KMS-11 (cell line): ENCODE measurements at regions not wholly inside any gene's neighbourhood (a gene's known extent, or its start where the extent isn't known, plus 50 kb on each side); places are given as distances from the start of the nearest gene placed in this dataset.

ENCODE experiments used
- H2AFZ ChIP-seq: fragments of 200-600 bp; sonication (generic); 2 replicates; pipeline ENCODE4 v1.6.1; 2016; ENCODE audit warnings: antibody characterized with exemption, mixed run types, low read depth
- H3K27ac ChIP-seq: fragments of 200-600 bp; sonication (generic); 2 replicates; pipeline ENCODE4 v1.6.1; 2016; ENCODE audit warnings: mild to moderate bottlenecking, mixed run types
- H3K27me3 ChIP-seq: fragments of 200-600 bp; sonication (generic); 2 replicates; pipeline ENCODE4 v1.6.1; 2017; ENCODE audit warnings: mild to moderate bottlenecking, low read depth, mixed run types, moderate library complexity; ENCODE audit not compliant: insufficient read depth
- H3K36me3 ChIP-seq: fragments of 200-600 bp; sonication (generic); 2 replicates; pipeline ENCODE4 v1.6.1; 2017; ENCODE audit warnings: mild to moderate bottlenecking, mixed run types; ENCODE audit not compliant: insufficient read depth
- H3K4me1 ChIP-seq: fragments of 200-600 bp; sonication (generic); 2 replicates; pipeline ENCODE4 v1.6.1; 2016; ENCODE audit warnings: mild to moderate bottlenecking, low read depth, mixed run types; ENCODE audit not compliant: poor library complexity, severe bottlenecking
- H3K4me2 ChIP-seq: fragments of 200-600 bp; sonication (generic); 2 replicates; pipeline ENCODE4 v1.7.0; 2016; ENCODE audit warnings: mild to moderate bottlenecking, mixed run types
- H3K4me3 ChIP-seq: fragments of 200-600 bp; sonication (generic); IDR thresholded peaks from 2 replicates; pipeline ENCODE4 v1.6.1; 2017; ENCODE audit warnings: low read depth, low read length, mixed read lengths; ENCODE audit not compliant: insufficient read depth
- H3K79me2 ChIP-seq: fragments of 200-600 bp; sonication (generic); 2 replicates; pipeline ENCODE4 v1.6.1; 2016; ENCODE audit warnings: low read depth, mixed run types; ENCODE audit not compliant: insufficient read depth
- H3K9ac ChIP-seq: fragments of 200-600 bp; sonication (generic); 2 replicates; pipeline ENCODE4 v1.6.1; 2016; ENCODE audit warnings: mild to moderate bottlenecking, mixed run types
- H4K20me1 ChIP-seq: fragments of 200-600 bp; sonication (generic); 2 replicates; pipeline ENCODE4 v1.6.1; 2016; ENCODE audit warnings: mild to moderate bottlenecking, mixed run types; ENCODE audit not compliant: insufficient read depth
- CTCF ChIP-seq: fragments of 200-600 bp; sonication (generic); conservative IDR thresholded peaks from 2 replicates; pipeline ENCODE4 v1.6.1; 2017; ENCODE audit warnings: low read depth, mild to moderate bottlenecking, antibody characterized with exemption, low read length, moderate library complexity, mixed read lengths

- Histone ChIP-seq H3K27ac (no peak overlapping the region), H3K79me2 (no peaks in the 10 kb centered on the region), H3K4me3 (no peak overlapping the region), H2AFZ (no peak overlapping the region), H3K4me2 (no peak overlapping the region), H3K4me1 (no peaks in the 10 kb centered on the region), H4K20me1 (no peaks in the 10 kb centered on the region), H3K27me3 (no peaks in the 10 kb centered on the region), H3K9ac (no peak overlapping the region), H3K36me3 (no peaks in the 10 kb centered on the region)
- TF ChIP-seq CTCF = no peak
Observed at GRCh38 chr7:24216576-24217125, 67.3 kb upstream of the NPY start.

- Histone ChIP-seq H4K20me1 (no peaks in the 10 kb centered on the region), H2AFZ (no peak overlapping the region), H3K4me3 (no peak overlapping the region), H3K4me1 (no peaks in the 10 kb centered on the region), H3K27me3 (no peaks in the 10 kb centered on the region), H3K9ac (no peak overlapping the region), H3K79me2 (no peaks in the 10 kb centered on the region), H3K27ac (no peak overlapping the region), H3K36me3 (no peaks in the 10 kb centered on the region), H3K4me2 (no peak overlapping the region)
- no peak for TF ChIP-seq CTCF
Observed at GRCh38 chr7:24221500-24221899, 62.5 kb upstream of the NPY start.

- no peak for TF ChIP-seq CTCF
- Histone ChIP-seq H3K9ac (no peak overlapping the region), H3K4me3 (no peak overlapping the region)
Observed at GRCh38 chr7:24227068-24227467, 56.9 kb upstream of the NPY start.

GRCh38 chr7:24227603-24228359, 56.2 kb upstream of the NPY start:
- no peak for TF ChIP-seq CTCF
- no peaks in the 10 kb centered on the region for H3K36me3 ChIP-seq
- no peak overlapping the region for H3K4me2 ChIP-seq

More at GRCh38 chr7:24227068-24227467, 56.9 kb upstream of the NPY start:
- H3K4me1 ChIP-seq = no peaks in the 10 kb centered on the region
- no peaks in the 10 kb centered on the region for H3K79me2 ChIP-seq
- no peak overlapping the region for H3K27ac ChIP-seq
- no peak overlapping the region for H2AFZ ChIP-seq
- H4K20me1 ChIP-seq = no peaks in the 10 kb centered on the region
- no peak overlapping the region for H3K4me2 ChIP-seq
- no peaks in the 10 kb centered on the region for H3K36me3 ChIP-seq
- H3K27me3 ChIP-seq = no peaks in the 10 kb centered on the region

More at GRCh38 chr7:24227603-24228359, 56.2 kb upstream of the NPY start:
- Histone ChIP-seq H3K27ac (no peak overlapping the region), H3K4me1 (no peaks in the 10 kb centered on the region), H4K20me1 (no peaks in the 10 kb centered on the region), H3K79me2 (no peaks in the 10 kb centered on the region), H3K27me3 (no peaks in the 10 kb centered on the region), H3K4me3 (no peak overlapping the region), H3K9ac (no peak overlapping the region), H2AFZ (no peak overlapping the region)
